GM19351 (cell line): ENCODE measurements at regions not wholly inside any gene's neighbourhood (a gene's known extent, or its start where the extent isn't known, plus 50 kb on each side); places are given as distances from the start of the nearest gene placed in this dataset.
"Not testable (repeated sequence)": the region's sequence is repeated elsewhere in the genome, so short reads cannot be mapped to it uniquely, and the experiment has no call there.

Experiments used
- ATAC-seq: cut with Tn5 transposase; IDR thresholded peaks from one replicate; pipeline ENCODE4 v1.9.1; 2021; ENCODE audit warnings: mild to moderate bottlenecking, moderate library complexity; ENCODE audit not compliant: unreplicated experiment

DNA sequence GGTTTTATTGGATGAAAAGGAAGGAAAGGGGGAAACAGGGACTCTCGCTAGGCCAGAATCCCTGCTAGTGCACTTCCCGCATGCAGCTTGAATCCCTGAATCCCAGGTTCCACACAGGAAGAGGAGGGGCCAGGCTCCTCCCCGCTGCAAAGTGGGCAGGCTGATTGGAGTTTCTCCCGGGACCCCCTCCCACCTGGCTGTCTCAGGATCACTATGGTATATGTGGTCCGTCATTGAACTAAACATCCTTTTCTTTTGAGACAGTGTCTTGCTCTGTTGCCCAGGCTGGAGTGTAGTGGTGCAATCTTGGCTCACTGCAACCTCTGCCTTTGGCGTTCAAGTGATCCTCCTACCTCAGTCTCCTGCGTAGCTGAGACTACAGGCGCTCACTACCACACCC lies 70.7 kb downstream of the FAM50B start:
- ATAC-seq = no peak

DNA sequence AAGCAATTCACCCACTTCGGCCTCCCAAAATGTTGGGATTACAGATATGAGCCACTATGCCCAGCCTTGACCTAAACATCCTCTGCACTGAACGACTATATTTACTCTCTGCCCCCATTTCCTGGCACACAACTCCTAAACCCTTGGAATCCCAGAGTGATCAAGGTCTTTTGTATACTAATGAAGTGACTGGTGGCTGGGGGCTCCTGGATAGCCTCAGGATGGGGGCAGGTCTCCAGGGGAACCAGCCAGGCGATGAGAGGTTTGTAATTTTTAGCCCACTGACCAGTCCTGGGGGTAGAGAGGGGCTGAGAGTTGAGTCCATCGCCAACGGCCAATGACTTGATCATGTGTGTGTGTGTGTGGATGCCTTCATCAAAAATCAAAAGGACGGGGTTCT lies 71.1 kb downstream of the FAM50B start:
- ATAC-seq = no peak

DNA sequence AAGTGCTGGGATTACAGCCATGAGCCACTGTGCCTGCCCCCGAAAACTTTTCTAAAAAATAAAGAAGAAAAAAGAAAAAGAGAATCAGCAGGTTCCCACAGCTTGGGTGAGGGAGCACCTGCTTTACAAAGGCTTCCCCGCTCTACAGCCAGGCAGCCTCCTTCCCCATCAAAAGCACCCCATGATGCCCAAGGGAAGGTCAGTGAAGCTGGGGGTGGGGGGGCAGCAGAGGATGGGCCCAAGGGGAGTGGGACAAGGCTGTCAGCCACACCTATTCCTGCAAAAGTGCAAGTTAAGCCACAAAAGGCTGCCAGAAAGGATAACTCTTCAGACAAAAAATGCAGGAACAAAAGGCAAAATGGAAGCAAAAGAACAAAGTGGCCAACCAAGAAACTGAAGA lies 72.5 kb downstream of the FAM50B start:
- no peak for ATAC-seq

DNA sequence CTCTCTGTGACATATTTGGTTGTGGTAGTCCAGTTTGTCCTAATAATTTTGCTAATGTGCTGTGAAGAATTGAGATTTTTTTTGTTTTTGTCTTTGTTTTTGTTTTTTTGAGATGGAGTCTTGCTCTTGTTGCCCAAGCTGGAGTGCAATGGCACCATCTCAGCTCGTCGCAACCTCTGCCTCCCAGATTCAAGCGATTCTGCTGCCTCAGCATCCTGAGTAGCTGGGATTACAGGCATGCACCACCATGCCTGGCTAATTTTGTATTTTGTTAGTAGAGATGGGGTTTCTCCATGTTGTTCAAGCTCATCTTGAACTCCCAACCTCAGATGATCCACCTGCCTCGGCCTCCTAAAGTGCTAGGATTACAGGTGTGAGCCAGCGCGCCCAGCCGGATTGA lies 73.4 kb downstream of the FAM50B start:
- not testable (repeated sequence) for ATAC-seq

DNA sequence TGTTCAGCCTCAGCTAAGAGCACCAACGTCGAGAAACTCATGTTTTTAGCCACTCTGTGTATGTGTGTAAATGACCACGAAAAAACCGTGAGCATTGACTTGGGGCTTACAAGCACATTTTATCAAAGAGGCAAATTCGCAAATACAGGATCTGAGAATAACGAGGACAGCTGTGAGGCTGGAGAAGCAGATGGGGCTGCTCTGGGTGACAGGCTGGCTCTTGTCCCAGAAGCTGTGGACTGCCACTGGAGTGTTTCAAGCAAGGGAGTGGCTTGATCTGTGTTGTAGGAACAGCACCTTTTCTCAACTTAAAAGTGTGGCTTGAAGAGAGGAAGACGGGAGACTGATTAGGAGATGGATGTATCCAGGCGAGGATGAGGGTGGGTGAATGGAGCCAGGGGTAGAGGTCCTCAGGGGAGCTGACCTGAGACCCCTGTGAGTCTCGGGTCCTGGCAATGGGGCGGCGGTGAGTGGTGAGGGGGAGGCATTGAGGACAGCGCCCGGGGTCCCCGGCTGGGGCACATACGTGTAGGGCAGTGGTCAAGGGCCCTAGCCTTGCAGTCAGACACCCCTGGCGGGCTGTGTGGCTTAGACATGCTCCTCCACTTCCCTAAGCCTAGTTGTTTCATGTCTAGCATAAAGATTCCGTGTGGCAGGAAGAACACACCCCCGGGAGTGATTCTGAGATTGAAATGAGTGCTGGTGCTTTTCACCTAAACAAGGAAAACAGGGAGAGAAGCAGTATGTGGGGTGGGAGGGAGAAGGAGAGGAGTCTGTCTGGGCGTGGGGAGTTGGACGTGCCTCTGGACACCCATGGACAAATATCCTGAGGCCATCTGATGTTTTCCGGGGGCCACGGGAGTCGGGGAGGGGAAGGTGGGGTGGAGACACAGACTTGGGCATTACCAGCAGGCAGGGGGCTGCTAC lies 76.3 kb downstream of the FAM50B start:
- ATAC-seq = not testable (repeated sequence)

DNA sequence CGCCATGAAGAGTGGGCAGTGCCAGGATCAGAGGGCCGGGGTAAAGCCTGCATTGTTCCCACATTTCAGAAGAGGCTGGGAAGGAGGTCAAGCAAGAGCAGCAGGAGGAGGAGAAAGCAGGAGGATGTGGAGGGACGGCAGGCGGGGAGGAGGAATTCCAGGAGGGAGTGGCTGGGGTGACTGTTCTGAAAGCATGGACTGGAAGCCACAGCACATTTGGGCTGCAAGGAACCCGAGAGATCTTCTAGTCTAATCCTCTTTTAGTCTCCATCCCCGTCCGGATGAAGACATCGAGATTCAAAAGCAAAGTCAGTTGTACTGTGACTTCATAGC lies 76.9 kb downstream of the FAM50B start:
- no peak for ATAC-seq

DNA sequence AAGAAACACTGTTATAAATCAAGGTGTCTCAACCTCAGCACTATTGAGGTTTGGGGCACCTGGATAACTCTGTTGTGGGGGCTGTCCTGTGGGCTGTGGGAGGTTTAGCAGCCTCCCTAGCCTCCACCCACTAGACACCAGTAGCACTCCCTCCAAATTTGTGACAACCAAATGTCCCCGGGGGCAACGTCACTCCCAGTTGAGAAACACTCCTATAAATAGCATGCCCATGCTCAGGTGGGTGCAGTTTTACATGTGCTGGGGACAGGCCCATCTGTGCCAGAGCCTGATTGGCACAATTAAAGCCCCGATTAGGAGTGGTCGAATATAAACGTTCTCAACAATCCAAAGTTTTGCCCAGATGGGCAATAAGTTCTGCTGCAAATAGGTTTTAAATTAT lies 78.9 kb downstream of the FAM50B start:
- no peak for ATAC-seq

DNA sequence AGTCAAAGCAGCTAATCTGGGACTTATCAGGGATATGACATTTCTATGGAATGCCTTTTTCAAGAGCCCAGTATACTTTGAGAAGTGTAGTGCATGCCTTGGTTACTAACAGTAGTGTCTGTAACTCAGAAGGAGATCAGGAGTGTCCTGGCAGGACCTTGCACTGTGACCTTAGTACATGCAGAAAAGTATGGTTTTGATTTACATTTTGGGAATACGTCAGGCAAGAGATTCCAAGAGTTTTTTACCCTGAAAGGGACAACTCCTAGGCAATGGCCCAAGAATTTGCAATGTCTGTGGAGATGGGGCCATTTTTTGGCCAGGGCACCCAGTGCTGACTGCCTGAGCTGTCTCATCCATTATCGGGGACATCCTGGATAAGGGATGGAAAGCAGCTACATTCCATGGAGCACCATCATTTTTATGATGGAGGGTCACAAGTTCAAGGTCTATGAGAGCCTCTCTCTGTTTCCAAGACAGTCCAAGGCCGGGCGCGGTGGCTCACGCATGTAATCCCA lies 80.2 kb downstream of the FAM50B start:
- ATAC-seq = no peak

DNA sequence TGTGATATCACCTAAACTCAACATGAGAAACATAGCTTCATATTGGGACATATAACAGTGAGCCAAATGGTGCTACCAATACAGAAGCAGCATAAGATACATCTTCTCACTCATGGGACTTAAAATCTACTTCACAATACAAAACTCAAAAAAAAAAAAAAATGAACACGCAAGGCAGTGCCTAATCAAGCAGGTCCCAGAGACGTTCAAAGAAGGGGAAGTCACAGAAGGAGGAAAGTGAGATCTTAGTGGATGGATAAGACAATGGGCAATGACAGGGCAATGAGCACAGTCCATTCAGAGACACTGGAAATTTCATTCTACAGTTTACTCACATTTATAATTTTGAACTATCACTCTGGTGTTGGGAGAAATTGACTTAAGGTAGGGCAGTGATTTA lies 88.3 kb downstream of the FAM50B start:
- ATAC-seq = no peak

DNA sequence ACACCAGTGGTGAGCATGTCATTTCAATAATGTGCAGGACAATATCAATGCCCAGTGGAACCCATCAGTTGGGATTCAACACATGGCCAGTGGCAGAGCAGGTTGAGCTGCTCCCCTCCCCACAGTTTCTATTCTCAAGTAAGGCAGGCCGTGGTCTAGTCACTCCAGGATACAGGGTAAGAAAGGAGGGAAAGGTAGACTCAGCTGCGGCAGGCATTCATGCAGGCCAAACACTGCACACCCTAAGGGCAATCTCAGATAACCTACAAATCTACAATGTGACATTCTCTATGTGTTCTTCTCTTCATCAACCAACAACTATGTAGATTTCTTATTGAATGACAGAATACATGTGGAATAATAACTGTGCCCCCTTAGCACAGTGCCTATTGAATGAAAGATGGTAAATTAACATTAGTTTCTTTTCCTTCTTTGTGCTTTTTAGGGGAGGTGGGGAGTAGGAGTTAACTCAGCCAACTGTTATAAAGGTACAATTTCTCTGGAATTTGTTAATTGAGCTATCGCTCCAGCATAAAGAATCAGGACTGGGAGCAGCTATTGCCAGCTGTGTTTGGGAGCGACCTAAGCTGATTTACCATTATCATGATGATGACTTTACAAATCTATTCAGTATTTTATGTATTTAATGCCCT lies 89.7 kb downstream of the FAM50B start:
- no peak for ATAC-seq

DNA sequence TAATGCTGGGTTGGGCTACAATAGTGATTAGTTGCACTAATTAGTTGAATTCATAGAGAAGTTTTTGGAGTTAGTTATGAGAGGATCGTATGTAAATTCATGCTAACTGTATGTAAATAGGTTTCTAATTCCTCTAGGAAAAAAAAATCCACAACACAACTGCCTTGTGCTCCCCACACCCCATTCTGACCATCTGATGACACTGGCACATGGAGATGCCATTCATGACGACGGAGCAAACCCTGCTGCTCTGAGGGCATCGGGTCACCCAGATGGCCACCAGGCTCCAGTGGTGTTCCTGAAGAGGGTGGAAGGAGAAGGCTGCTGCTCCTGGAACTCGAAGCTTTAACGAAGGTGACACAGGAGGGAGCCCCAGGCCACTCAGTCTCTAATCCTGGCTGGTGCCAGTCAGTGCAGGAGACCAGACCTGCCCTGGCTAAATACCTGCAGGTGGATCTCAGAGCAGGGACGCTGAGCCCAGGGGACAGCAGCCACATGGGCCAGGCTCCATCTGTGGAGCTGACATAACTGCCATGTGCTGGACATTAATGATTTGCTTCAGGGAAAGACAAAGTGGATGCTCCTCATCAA lies 90.3 kb downstream of the FAM50B start:
- ATAC-seq = no peak

DNA sequence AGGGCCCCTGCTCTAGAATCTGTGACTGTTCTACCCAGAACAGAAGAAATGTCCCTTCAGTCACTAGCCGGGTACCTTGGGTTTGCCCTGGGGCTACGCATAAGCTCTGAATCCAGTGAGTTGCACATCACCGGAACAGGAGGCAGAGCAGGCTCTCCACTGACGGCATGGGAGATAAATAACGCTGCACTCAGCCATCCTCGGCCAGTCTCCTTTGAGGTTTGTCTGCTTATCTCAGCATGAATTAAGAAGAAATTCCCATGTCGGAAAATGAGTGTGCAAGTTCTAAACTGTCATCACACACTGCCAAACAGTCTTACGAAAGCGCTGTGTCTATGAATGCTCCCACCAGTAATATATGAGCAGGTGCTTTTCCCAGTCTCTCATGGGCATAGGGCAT lies 90.8 kb downstream of the FAM50B start:
- no peak for ATAC-seq

DNA sequence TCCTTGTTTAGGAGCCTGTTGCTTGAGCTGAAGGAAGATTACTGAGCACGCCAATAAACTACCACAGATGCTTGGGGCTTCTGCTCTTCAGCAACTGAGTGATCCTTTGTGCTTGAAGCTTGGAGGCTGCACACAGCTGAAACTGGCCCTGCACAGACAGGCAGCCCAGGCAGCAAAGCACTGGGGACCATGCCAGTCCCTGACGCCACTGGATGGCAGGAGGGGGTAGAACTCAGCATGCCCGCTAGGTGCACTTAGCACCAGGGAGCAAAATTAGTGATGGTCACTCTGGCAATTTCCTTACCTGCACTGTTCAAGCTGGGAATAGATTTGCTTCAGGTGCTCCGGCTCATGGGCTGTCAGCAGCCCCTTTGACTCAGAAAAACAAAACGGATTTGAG lies 91.5 kb downstream of the FAM50B start:
- ATAC-seq = no peak

DNA sequence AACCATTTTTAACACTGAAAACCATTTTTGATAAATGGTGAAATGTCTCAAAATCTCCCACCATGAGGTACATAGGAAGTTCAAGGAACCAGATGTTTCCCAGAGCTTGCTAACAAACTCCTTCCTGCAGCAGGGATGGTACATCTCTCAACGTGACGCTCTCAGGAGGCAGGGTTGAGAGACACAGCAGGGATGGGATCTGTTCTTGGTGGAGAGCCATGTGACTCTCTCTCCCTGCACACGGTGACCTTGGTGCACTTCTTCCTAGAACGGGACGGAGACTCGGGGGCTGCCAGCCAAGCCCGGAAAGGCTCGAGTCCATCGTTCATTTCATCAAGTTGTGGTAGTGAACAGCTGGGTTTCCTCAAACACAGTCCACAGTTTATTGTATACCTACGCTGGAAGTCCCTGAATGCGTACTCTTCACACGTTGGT lies 94.2 kb downstream of the FAM50B start:
- no peak for ATAC-seq

DNA sequence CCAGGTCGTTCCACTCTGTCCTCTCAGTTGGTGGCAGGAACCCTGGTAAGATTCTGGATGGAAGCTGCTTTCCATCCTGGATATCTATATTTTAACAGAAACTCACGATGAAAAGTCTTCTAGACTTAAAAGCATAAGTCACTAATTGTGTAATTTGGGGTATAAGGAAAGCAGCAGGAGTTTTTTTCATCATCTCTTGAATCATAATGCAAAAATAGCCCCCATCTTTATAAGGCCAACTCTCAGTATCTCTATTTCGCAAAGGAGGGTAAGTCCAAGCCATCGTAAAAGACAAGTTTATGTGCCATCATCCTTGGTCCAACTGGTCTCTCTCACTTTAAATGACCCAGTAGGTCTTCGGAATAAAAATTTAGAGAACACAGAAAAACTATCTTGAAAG lies 95.1 kb downstream of the FAM50B start:
- ATAC-seq = no peak

DNA sequence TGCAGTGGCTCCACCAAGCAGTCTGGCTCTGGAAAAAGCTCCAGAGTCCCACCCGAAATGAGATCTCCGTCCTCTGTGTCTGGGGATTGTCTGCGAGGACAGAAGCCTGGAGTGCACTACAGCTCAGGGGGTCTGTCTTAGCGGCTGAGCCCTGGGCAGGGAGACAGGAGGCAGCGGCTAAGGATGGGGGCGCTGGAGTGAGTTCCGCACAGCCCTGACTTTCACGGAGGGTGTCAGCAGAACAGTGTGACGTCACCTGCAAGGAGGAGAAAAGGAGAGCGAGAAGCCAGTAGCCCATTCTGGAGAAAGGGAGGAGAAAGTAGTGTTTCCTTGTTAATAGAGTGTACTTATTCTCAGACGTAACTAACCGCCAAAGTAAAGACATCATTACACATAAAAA lies 97.6 kb downstream of the FAM50B start:
- ATAC-seq = no peak

DNA sequence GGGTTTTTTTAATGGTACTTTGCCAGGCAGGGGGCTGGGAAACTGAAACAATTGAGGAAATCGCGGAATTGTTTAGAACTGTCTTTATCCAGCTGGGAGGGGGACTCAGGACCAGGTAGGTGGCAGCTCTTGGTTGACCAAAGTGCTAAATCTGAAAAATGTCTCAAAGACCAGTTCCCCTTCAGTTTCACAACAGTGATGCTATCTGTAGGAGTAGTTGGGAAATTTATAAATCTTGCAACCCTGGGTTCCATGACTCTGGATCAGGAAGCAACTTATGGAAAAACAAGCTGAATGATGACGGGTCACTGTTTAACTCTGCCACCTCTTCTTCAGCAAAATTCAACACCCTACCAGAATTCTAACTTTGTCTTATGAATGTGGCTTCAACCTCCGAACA lies 99.7 kb downstream of the FAM50B start:
- ATAC-seq = no peak

DNA sequence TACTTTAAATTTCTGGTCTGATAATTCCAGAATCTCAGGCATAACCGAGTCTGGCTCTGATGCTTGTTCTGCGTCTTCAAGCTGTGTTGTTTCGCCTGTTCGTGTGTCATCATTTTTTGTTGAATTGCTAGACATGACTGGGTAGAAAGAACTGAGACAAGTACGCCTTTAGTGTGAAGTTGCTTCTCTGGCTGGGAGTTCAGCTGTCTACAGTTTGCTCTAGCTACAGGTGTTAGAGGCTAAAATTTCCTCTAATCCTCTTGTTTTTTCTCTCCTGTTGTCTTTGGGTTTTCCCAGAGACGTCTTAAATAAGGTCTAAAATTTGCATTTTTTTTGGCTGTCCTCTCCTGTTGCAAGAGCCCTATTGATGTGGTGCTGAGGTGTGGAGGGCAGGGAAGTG lies 100.3 kb downstream of the FAM50B start:
- ATAC-seq = no peak

DNA sequence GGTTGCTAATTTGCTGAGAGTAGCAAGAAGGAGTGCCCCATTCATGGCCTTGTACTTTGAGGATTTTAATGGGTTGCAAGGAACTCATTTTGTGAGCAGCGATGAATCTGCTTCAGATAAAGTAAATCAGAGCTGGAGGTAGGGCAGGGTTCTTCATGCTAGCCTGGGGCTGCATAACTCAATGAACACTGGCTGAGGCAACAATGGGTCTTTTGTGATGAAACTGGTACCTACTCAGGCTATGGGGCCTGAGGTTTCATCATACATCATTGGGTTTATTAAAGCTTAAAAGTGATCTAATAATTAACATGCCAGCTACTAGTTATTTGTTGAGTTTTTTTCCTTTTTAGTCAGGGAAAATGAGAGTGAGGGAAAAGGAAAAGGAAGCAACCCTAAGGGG lies 106.9 kb downstream of the FAM50B start:
- no peak for ATAC-seq

DNA sequence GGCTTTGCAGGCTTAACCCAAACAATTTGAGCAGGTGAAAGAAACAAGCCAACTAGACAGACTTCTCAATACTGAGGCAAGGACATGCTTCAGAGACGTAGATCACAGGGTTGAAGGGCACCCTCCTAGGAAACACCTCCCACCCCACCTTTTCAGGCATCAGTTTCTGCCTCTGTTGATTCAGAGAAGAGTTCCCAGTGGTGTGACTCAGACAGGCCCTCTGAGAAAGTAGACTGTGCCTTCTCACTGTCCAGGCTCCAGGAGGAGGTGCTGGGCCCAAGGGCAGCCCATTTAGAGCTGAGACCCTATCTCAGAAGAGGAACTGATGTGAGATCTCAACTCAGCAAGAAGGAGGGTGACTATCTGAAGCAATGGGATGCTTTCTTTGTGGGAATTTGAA lies 108.1 kb downstream of the FAM50B start:
- ATAC-seq = no peak

DNA sequence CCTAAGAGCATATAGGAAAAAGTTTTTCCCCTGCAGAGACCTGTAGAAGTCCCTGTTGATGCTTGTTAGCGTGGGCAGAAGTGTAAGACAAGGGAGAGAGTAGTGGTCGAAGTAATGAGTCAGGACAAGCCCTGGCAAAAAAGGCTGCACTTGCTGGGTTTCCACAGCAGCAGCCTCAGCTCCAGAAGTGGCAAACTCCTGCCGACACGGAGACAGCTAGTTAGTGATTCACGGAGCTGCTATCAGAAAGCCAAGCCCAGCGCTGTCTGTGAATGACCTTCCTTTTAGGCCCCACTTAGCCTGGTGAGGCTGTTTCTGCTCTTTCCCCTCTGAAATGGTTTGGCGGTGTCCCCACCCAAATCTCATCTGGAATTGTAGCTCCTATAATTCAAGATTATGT lies 109.1 kb downstream of the FAM50B start:
- ATAC-seq = no peak

DNA sequence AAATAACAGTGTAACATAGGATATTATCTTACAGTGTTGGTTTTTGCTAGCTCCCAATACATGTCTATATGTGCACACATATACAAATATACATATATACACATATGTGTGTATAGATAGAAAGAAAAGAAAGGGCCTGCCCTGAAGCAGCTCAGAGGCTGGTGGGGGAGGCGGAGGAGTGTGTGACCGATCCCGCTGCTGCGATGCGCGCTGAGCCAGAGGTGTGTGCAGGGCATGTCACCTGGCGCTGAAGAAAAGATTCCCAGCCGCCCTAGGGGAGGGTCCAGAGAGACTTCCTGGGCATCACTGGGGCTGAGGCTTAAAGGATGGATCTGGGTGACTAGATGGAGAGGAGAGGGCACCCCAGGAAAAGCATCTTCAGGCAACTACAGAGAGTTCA lies 110.2 kb downstream of the FAM50B start:
- no peak for ATAC-seq
